H1 (cell line): ENCODE measurements at regions not wholly inside any gene's neighbourhood (a gene's known extent, or its start where the extent isn't known, plus 50 kb on each side); places are given as distances from the start of the nearest gene placed in this dataset.

Experiments used
- CHD7 ChIP-seq: fragments of 300-600 bp; sonication (generic); IDR thresholded peaks from 2 replicates; pipeline ENCODE4 v1.7.1; 2012; ENCODE audit warnings: low read length, moderate library complexity, mild to moderate bottlenecking, inconsistent platforms; ENCODE audit not compliant: insufficient replicate concordance
- E2F6 ChIP-seq: IDR thresholded peaks from 2 replicates; pipeline ENCODE4 v1.6.1; 2012; ENCODE audit warnings: inconsistent platforms
- EGR1 ChIP-seq: IDR thresholded peaks from 2 replicates; pipeline ENCODE4 v1.6.1; 2011; ENCODE audit warnings: low read depth, low read length, borderline replicate concordance
- GABPA ChIP-seq: IDR thresholded peaks from 2 replicates; pipeline ENCODE4 v1.6.1; 2011; ENCODE audit warnings: mild to moderate bottlenecking, low read length, moderate library complexity, borderline replicate concordance; ENCODE audit not compliant: insufficient read depth
- SAP30 ChIP-seq: fragments of 300-600 bp; sonication (generic); IDR thresholded peaks from 2 replicates; pipeline ENCODE4 v1.7.1; 2012; ENCODE audit warnings: low read length, moderate library complexity, mild to moderate bottlenecking, inconsistent platforms; ENCODE audit not compliant: insufficient read depth, insufficient replicate concordance
- SUZ12 ChIP-seq: fragments of 200-600 bp; sonication (generic); IDR thresholded peaks from 2 replicates; pipeline ENCODE4 v1.6.1; 2012; ENCODE audit warnings: mild to moderate bottlenecking, inconsistent platforms, low read length, moderate library complexity, mixed read lengths
- TAF1 ChIP-seq: IDR thresholded peaks from 2 replicates; pipeline ENCODE4 v1.6.1; 2011; ENCODE audit warnings: mild to moderate bottlenecking, low read depth, low read length

DNA sequence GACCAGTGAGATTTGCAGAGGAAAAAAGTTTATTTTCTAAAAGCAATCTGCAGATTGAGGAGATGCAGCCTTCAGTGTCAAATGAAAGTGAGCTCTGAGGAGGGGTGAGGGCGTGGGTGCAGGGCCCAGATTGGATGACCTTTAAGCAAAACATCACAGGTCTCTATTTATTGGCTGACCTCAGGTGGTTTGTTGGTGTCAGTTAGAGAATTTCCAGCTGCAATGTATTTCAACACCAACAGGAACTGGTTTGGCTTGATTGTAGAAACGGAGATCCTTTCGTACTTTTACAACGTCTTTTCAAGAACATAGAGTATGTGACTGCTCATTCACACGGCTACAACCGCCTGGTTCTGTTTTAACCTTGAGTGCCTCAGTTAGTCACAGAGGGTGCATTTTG, 1069.1 kb downstream of the EFNA5 start (continued):
- TF ChIP-seq CHD7: no peak
- TF ChIP-seq SUZ12: no peak
- no peak for TF ChIP-seq GABPA
- no peak for TF ChIP-seq E2F6
- no peak for TF ChIP-seq EGR1
- TF ChIP-seq SAP30: no peak
- TF ChIP-seq TAF1: no peak
